ENCODE measurements at regions not wholly inside any gene's neighbourhood (a gene's known extent, or its start where the extent isn't known, plus 50 kb on each side); places are given as distances from the start of the nearest gene placed in this dataset.
"Not testable (repeated sequence)": the region's sequence is repeated elsewhere in the genome, so short reads cannot be mapped to it uniquely, and the experiment has no call there.

- ChIA-PET CTCF (no interaction called here), POLR2A (no interaction called here)
- peaks cover 6% of the 10 kb centered on the region for H3K27me3 Mint-ChIP-seq (ENCODE audit: insufficient read depth, unreplicated experiment)
- no peaks in the 10 kb centered on the region for H3K27me3 ChIP-seq (replicated peaks; ENCODE audit: control insufficient read depth, insufficient read depth, low read length)
- no peak for TF ChIP-seq CTCF (IDR thresholded peaks at IDR 0.05; ENCODE audit: insufficient read depth in 1 of 2, low read depth in 1 of 2, low read length in 1 of 2, severe bottlenecking in 1 of 2, unreplicated experiment in 1 of 2)
- H3K4me1 ChIP-seq, result peaks cover 15% of the 10 kb centered on the region
- no TSS peak for BruUV-seq (replicated peaks)
- H3K36me3 ChIP-seq (ENCODE audit: control insufficient read depth, insufficient read depth, low read length), result no peaks in the 10 kb centered on the region
- H3K4me1 Mint-ChIP-seq (ENCODE audit: low read depth, unreplicated experiment), result no peaks in the 10 kb centered on the region
- no peaks in the 10 kb centered on the region for H3K36me3 Mint-ChIP-seq (ENCODE audit: insufficient read depth, unreplicated experiment)
- no peak overlapping the region for H3K4me3 Mint-ChIP-seq (ENCODE audit: unreplicated experiment)
- no peak overlapping the region for H3K27ac Mint-ChIP-seq (ENCODE audit: unreplicated experiment)
- H3K9me3 Mint-ChIP-seq (ENCODE audit: unreplicated experiment), result peaks cover 10% of the 10 kb centered on the region
- DNase-seq, result no peak
- no peak overlapping the region for H3K4me3 ChIP-seq (ENCODE audit: low read depth, low read length)
- intact Hi-C loops (cut with micrococcal nuclease; ENCODE audit: unreplicated experiment), result no loop called here
- peaks cover 7% of the 10 kb centered on the region; the same call in 1 of the 2 replicates for H3K9me3 ChIP-seq
Measured at GRCh38 chr7:156376317-156376716, 264.3 kb upstream of the RNF32 start.

GRCh38 chr7:156374335-156374734 is 266.2 kb upstream of the RNF32 start:
- Mint-ChIP-seq H3K4me3 (ENCODE audit: unreplicated experiment) (no peak overlapping the region), H3K4me1 (ENCODE audit: low read depth, unreplicated experiment) (no peaks in the 10 kb centered on the region), H3K36me3 (ENCODE audit: insufficient read depth, unreplicated experiment) (no peaks in the 10 kb centered on the region), H3K27ac (ENCODE audit: unreplicated experiment) (no peak overlapping the region), H3K9me3 (ENCODE audit: unreplicated experiment) (peaks cover 30% of the 10 kb centered on the region), H3K27me3 (ENCODE audit: insufficient read depth, unreplicated experiment) (peaks cover 6% of the 10 kb centered on the region)
- DNase-seq, result no peak
- CTCF ChIA-PET, result interaction anchor here (0.6 kb wide), 1 partner anchor 11 kb away, joined by 3 read pairs; no protein-coding TSS in a partner anchor
- TF ChIP-seq CTCF (IDR thresholded peaks at IDR 0.05; ENCODE audit: insufficient read depth in 1 of 2, low read depth in 1 of 2, low read length in 1 of 2, severe bottlenecking in 1 of 2, unreplicated experiment in 1 of 2), result no peak
- H3K4me3 ChIP-seq (ENCODE audit: low read depth, low read length), result no peak overlapping the region
- H3K27me3 ChIP-seq (replicated peaks; ENCODE audit: control insufficient read depth, insufficient read depth, low read length), result no peaks in the 10 kb centered on the region
- intact Hi-C loops (cut with micrococcal nuclease; ENCODE audit: unreplicated experiment), result no loop called here
- H3K4me1 ChIP-seq, result peaks cover 3% of the 10 kb centered on the region; the same call in 1 of the 2 replicates
- no TSS peak for BruUV-seq (replicated peaks)
- POLR2A ChIA-PET, result no interaction called here
- H3K9me3 ChIP-seq, result peaks cover 15% of the 10 kb centered on the region
- no peaks in the 10 kb centered on the region for H3K36me3 ChIP-seq (ENCODE audit: control insufficient read depth, insufficient read depth, low read length)

GRCh38 chr7:156369929-156370328 is 270.6 kb upstream of the RNF32 start:
- H3K27me3 Mint-ChIP-seq (ENCODE audit: insufficient read depth, unreplicated experiment); H3K4me3 ChIP-seq (ENCODE audit: low read depth, low read length); intact Hi-C loops (cut with micrococcal nuclease; ENCODE audit: unreplicated experiment); BruUV-seq (replicated peaks); CTCF ChIA-PET; H3K4me3 Mint-ChIP-seq (ENCODE audit: unreplicated experiment); H3K4me1 ChIP-seq; H3K27ac Mint-ChIP-seq (ENCODE audit: unreplicated experiment); H3K27me3 ChIP-seq (replicated peaks; ENCODE audit: control insufficient read depth, insufficient read depth, low read length); POLR2A ChIA-PET; H3K36me3 Mint-ChIP-seq (ENCODE audit: insufficient read depth, unreplicated experiment); DNase-seq; H3K36me3 ChIP-seq (ENCODE audit: control insufficient read depth, insufficient read depth, low read length); H3K4me1 Mint-ChIP-seq (ENCODE audit: low read depth, unreplicated experiment): not testable (repeated sequence)
- H3K9me3 ChIP-seq, result peaks cover 15% of the 10 kb centered on the region
- peaks cover 40% of the 10 kb centered on the region for H3K9me3 Mint-ChIP-seq (ENCODE audit: unreplicated experiment)
